A673 (cell line): ENCODE measurements at regions not wholly inside any gene's neighbourhood (a gene's known extent, or its start where the extent isn't known, plus 50 kb on each side); places are given as distances from the start of the nearest gene placed in this dataset.

ENCODE experiments used
- CTCF ChIP-seq: fragments of 300-800, 200-600 bp; sonication (generic); conservative IDR thresholded peaks from 2 replicates; pipeline ENCODE4 v1.5.1; 2017; ENCODE audit warnings: low read depth, mild to moderate bottlenecking, antibody characterized with exemption, low read length, moderate library complexity, mixed read lengths
- EZH2 ChIP-seq: fragments of 200-600 bp; sonication (generic); IDR thresholded peaks from 2 replicates; pipeline ENCODE4 v1.6.1; 2017; ENCODE audit warnings: borderline replicate concordance, low read depth, mild to moderate bottlenecking, mixed read lengths, antibody characterized with exemption, low read length; ENCODE audit not compliant: poor library complexity, severe bottlenecking

DNA sequence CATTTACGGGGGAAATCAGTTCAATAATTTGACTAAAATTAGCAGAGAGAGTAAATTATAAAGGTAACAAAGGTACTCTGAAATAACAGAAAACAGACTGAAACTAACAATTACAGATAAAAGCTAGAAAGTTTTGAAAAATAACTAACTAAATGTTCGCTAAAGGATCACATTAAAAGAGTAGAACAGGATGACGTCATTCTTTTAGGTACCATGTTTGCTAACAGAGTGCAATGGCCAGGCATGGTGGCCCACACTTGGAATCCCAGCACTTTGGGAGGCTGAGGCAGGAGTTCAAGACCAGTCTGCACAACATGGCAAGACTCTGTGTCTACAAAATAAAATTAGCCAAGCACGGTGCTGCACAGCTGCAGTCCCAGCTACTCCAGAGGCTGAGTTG lies 212.3 kb upstream of the CDYL start:
- TF ChIP-seq CTCF, result no peak
- TF ChIP-seq EZH2, result no peak
